LNCAP (cell line): ENCODE measurements at regions not wholly inside any gene's neighbourhood (a gene's known extent, or its start where the extent isn't known, plus 50 kb on each side); places are given as distances from the start of the nearest gene placed in this dataset.

Experiments
- TF ChIP-seq, protein P1 (sequence below): fragments of 450-650 bp; IDR thresholded peaks from 2 replicates; pipeline ENCODE4 v1.5.1; 2017; ENCODE audit warnings: mild to moderate bottlenecking

DNA sequence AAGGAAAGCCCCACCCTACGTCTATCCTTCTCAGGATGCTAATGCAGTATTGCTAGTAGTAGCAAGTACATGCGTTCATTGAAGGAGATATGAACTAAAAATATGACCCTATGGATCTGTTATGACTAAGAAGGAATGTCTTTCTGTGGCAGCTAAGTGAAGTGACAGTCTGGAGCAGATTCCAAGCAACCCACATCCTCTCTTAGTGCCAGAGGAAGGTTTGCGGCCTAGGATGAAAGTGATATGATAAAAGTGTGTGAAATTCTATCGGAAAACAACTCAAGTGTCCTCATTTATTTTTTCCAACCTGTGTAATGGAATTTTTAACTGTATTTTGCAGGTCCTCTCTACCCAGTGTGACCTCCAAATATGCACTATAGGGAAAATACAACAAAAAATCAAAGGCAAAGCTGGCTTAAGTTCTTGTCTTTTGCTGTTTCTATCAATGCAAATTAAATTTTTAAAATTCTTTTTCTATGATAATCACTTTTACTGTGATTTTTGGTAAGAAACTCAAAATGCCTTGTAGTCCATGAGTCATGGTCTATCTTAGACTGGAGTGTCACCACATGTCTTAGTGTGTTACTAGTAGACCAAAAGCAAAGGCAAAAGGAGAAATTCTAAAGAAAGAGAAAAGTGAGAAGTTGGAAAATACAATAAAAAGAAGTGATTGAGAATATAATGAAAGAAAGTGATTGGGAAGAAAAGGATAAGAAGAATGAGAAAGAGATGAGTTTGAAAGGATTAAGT is 161.2 kb upstream of the TMCO5A start:
- TF ChIP-seq, protein P1, sequence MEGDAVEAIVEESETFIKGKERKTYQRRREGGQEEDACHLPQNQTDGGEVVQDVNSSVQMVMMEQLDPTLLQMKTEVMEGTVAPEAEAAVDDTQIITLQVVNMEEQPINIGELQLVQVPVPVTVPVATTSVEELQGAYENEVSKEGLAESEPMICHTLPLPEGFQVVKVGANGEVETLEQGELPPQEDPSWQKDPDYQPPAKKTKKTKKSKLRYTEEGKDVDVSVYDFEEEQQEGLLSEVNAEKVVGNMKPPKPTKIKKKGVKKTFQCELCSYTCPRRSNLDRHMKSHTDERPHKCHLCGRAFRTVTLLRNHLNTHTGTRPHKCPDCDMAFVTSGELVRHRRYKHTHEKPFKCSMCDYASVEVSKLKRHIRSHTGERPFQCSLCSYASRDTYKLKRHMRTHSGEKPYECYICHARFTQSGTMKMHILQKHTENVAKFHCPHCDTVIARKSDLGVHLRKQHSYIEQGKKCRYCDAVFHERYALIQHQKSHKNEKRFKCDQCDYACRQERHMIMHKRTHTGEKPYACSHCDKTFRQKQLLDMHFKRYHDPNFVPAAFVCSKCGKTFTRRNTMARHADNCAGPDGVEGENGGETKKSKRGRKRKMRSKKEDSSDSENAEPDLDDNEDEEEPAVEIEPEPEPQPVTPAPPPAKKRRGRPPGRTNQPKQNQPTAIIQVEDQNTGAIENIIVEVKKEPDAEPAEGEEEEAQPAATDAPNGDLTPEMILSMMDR: no peak

DNA sequence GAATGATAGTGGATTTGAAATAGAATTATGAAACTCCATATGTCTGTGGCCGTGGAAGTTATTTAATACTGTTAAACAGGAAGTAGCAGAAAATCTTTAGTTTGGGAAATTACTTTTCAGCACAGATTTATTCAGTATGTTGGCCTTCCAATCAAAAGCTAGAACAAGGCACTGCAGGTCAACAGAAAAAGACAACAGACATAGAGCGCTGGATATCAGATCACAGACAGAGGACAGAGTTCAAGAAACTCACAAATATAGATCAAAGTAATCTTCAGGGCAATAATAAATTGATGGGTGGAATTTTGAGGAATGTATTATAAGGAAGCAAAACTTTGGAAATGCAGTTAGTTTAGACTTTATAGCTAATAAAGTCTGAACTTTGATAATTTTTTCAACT is 159.5 kb upstream of the TMCO5A start:
- TF ChIP-seq, protein P1: no peak

DNA sequence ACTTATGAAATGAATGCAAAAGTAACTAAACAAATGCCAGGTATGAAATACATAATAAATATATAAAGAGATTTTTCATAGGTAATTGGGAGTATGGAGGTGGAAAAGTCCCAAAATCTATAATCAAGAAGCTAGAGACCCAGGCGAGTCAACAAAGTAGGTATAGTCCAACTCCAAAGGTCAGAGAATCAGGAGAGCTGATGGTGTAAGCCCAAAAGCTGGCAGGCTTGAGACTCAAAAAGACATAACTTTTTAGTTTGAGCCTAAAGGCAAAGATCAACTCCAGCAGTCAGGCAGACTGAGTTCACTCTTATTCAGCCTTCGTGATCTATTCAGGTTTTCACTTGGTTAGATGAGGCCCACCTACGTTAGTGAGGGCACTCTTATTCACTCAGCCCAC is 157.4 kb upstream of the TMCO5A start:
- TF ChIP-seq, protein P1: no peak

DNA sequence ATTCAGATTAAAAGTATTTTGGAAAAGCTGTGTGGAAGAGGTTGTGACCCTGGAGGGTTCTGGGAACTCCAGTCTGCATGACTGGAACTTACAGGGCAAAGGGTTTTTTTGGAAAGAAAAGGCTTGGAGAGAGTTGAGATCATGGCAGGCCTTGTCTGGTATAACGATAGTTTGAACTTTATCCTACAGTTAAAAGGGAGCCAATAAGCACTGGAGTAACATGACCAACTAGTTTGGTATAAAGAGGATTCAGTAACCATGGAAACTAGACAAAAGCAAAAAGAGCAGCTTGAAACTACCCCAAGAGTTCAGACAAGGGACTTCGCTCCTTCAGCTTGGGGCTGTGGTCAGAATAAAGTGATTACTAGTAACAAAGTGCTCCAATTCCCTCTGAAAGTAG is 151.2 kb upstream of the TMCO5A start:
- TF ChIP-seq, protein P1: no peak

DNA sequence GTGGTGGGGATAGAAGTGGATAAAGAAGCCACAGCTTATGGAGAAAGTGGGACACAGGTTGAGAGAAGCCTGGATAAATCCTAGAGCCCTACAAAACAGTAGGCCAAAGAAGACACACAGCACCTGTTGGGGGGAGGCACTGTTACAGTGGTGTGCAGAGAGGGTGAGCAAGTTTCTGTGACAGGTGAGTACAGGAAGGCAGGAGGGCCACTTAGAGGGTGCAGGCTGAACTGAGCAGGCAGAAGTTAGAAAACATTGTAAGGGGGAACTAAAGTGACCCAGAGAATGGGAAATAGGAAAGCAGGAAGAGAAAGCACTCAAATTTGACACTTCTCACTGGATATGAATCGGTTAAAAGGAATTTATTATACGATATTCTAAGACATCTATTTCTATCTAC is 146.1 kb upstream of the TMCO5A start:
- TF ChIP-seq, protein P1: no peak

DNA sequence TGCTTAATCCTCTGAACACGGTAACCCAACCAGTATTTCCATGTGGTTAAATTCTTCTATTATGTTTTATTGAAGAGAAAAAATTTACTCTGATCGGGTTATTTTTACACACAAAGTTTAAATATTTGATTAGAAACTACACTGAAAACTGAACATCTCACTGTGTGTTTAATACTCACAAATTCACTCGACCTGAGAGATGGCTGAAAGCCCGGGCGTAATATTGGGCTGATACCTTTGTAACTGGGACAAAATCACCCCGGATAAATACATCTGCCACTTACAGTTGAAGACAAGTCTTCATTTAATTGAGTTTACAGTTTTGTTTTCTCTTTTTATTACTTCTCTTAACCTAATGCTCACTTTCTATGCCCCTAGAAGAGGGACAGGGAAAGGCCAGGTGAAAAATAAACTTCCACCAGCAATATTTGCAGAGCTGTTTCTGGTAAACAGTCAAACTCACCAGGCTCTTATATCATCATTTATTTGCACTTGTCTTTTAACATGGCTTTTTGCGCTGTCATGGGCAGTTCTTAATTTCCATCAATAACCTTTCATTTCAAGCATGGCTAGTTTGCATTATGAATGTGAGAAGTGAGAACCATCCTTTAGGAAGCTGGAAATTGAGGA is 145.6 kb upstream of the TMCO5A start:
- TF ChIP-seq, protein P1: no peak

DNA sequence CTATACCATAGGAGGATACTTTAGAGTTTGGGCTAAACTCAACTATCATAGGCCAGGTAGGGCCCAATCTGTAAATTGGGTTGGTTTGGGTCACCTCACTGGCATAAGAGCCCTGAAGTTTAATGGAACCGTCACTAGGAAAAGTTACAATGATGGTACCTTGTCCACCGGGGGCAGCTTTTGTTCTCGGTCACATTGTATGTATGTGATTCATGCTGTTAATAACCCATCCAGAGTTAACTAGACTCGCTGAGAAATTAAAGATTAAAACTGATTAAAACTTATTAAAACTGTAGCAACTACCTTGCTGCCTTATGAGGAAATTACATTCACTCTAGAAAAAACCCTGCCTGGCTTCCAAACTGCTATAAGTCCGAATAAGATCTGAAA is 145.0 kb upstream of the TMCO5A start:
- TF ChIP-seq, protein P1: no peak
